ENCODE measurements at regions not wholly inside any gene's neighbourhood (a gene's known extent, or its start where the extent isn't known, plus 50 kb on each side); places are given as distances from the start of the nearest gene placed in this dataset.

GRCh38 chr5:98217138-98217537 is 556.3 kb upstream of the RGMB start:
- H2BK120ac ChIP-seq (replicated peaks; ENCODE audit: low read depth, low read length), result no peak overlapping the region
- no peak overlapping the region for H2AK5ac ChIP-seq (ENCODE audit: low read depth, low read length)
- no peak overlapping the region for H2BK5ac ChIP-seq (ENCODE audit: low read depth, low read length)
- H3K56ac ChIP-seq (replicated peaks; ENCODE audit: insufficient read length, low read depth, low read length), result no peak overlapping the region
- no peak overlapping the region for H4K5ac ChIP-seq (ENCODE audit: insufficient read length, low read depth, low read length)
- H3K9me3 ChIP-seq (ENCODE audit: insufficient read depth in 2 of 2, low read depth in 1 of 2, low read length in 1 of 2), result no peaks in the 10 kb centered on the region
- no peak for DNase-seq (ENCODE audit: low read depth in 1 of 2, low spot score in 2 of 2)
- no peak overlapping the region for H3K27ac ChIP-seq (ENCODE audit: low read depth, low read length)
- no peaks in the 10 kb centered on the region for H3K27me3 ChIP-seq (replicated peaks in 1 of 4; ENCODE audit: control insufficient read depth in 3 of 4, extremely low read depth in 1 of 4, insufficient read depth in 3 of 4, low read length in 3 of 4)
- no peak overlapping the region for H3K18ac ChIP-seq (ENCODE audit: extremely low read depth, low read length)
- H4K8ac ChIP-seq (ENCODE audit: extremely low read depth, insufficient read depth, low read length), result no peak overlapping the region
- no peak overlapping the region for H3K4me3 ChIP-seq (ENCODE audit: extremely low read depth in 1 of 4, insufficient read depth in 2 of 4, low read depth in 3 of 4, low read length in 4 of 4)
- POLR2A ChIA-PET (ENCODE audit: partially characterized antibody), result no interaction called here
- H4K91ac ChIP-seq (replicated peaks; ENCODE audit: insufficient read length, low read length), result no peak overlapping the region
- no peak overlapping the region for H3K14ac ChIP-seq (ENCODE audit: insufficient read length)
- no peak for FAIRE-seq
- no peak overlapping the region for H3K4me2 ChIP-seq (ENCODE audit: insufficient read depth in 1 of 2, low read depth in 2 of 2, low read length in 2 of 2)
- no peaks in the 10 kb centered on the region for H3K79me1 ChIP-seq (ENCODE audit: low read depth, low read length)
- H3K36me3 ChIP-seq (ENCODE audit: control insufficient read depth in 2 of 4, insufficient read depth in 4 of 4, low read length in 3 of 4), result no peaks in the 10 kb centered on the region
- H3K79me2 ChIP-seq (ENCODE audit: control insufficient read depth in 1 of 2, insufficient read depth in 2 of 2, low read length in 2 of 2), result no peaks in the 10 kb centered on the region
- CTCF ChIA-PET (ENCODE audit: partially characterized antibody), result interaction anchor here (1.1 kb wide), 1 partner anchor 536 kb away, joined by 3 read pairs; no protein-coding TSS in a partner anchor
- TF ChIP-seq SIRT6 (IDR thresholded peaks at IDR 0.05; ENCODE audit: low read length), result no peak
- TF ChIP-seq, protein P1, sequence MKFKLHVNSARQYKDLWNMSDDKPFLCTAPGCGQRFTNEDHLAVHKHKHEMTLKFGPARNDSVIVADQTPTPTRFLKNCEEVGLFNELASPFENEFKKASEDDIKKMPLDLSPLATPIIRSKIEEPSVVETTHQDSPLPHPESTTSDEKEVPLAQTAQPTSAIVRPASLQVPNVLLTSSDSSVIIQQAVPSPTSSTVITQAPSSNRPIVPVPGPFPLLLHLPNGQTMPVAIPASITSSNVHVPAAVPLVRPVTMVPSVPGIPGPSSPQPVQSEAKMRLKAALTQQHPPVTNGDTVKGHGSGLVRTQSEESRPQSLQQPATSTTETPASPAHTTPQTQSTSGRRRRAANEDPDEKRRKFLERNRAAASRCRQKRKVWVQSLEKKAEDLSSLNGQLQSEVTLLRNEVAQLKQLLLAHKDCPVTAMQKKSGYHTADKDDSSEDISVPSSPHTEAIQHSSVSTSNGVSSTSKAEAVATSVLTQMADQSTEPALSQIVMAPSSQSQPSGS (IDR thresholded peaks at IDR 0.05; ENCODE audit: low read length), result no peak
- TF ChIP-seq POU5F1 (IDR thresholded peaks at IDR 0.05; ENCODE audit: low read depth, low read length), result no peak
- H4K20me1 ChIP-seq (replicated peaks in 1 of 2; ENCODE audit: control insufficient read depth in 1 of 2, insufficient read depth in 2 of 2, low read length in 2 of 2), result no peaks in the 10 kb centered on the region
- no peak overlapping the region for H3K9ac ChIP-seq (replicated peaks in 1 of 4; ENCODE audit: extremely low read depth in 1 of 4, low read depth in 3 of 4, low read length in 3 of 4)
- no peaks in the 10 kb centered on the region for H3K4me1 ChIP-seq (replicated peaks in 1 of 4; ENCODE audit: control insufficient read depth in 3 of 4, insufficient read depth in 4 of 4, low read length in 3 of 4)
- H3K23ac ChIP-seq (ENCODE audit: insufficient read length), result no peak overlapping the region
- H3K4ac ChIP-seq (replicated peaks; ENCODE audit: insufficient read length, low read depth, low read length), result no peak overlapping the region
- H2BK15ac ChIP-seq (ENCODE audit: low read length), result no peak overlapping the region
- no peak overlapping the region for H2BK12ac ChIP-seq (ENCODE audit: low read depth, low read length)
- H2BK20ac ChIP-seq (ENCODE audit: low read length), result no peak overlapping the region
- WGBS, 2 experiments (ENCODE audit: extremely low coverage in 1 of 2, insufficient coverage in 1 of 2, insufficient read length in 1 of 2, insufficient replicate concordance in 2 of 2, low coverage in 1 of 2, low lambda C conversion rate in 2 of 2, missing lambda C conversion rate in 1 of 2), result 100% methylated on average over 1 of the region's 1 CpG; no CpG with 5 or more reads in 1 of the 2 experiments
- no peaks in the 10 kb centered on the region for H3K23me2 ChIP-seq (ENCODE audit: low read depth, low read length)
- H2AFZ ChIP-seq (ENCODE audit: low read length), result no peak overlapping the region

Data from H1 (cell line).